Activated CD4-positive, alpha-beta T cell treated with anti-CD3 and anti-CD28 coated beads, Interleukin-2, amount 10 ng/mL, durations not matched to agents 7 days and 5 days (primary cell): ENCODE measurements at regions not wholly inside any gene's neighbourhood (a gene's known extent, or its start where the extent isn't known, plus 50 kb on each side); places are given as distances from the start of the nearest gene placed in this dataset.
"Not testable (repeated sequence)": the region's sequence is repeated elsewhere in the genome, so short reads cannot be mapped to it uniquely, and the experiment has no call there.

ENCODE experiments used
- CTCF ChIA-PET: fragments of 350-600 bp; sonication (Branson Sonifier 250); formaldehyde crosslinking; loops from one replicate; lab custom pipeline; 2021; ENCODE audit warnings: antibody characterized with exemption; lab: Charles Lee
- POLR2A ChIA-PET: fragments of 350-600 bp; sonication (Branson Sonifier 250); formaldehyde crosslinking; loops from one replicate; lab custom pipeline; 2021; ENCODE audit warnings: antibody characterized with exemption; lab: Charles Lee
- DNase-seq: peaks from one replicate; pipeline ENCODE4 v3.0.0-alpha.2; 2020
- H3K27ac Mint-ChIP-seq: one replicate; pipeline ENCODE4 v1.8.0; 2021; ENCODE audit warnings: mild to moderate bottlenecking, moderate library complexity, mixed read lengths
- H3K27me3 Mint-ChIP-seq: one replicate; pipeline ENCODE4 v1.8.0; 2021; ENCODE audit warnings: mixed read lengths
- H3K36me3 Mint-ChIP-seq: one replicate; pipeline ENCODE4 v1.8.0; 2021; ENCODE audit warnings: low read depth, mixed read lengths
- H3K4me1 Mint-ChIP-seq: one replicate; pipeline ENCODE4 v1.8.0; 2021; ENCODE audit warnings: mixed read lengths
- H3K4me3 Mint-ChIP-seq: one replicate; pipeline ENCODE4 v1.8.0; 2021; ENCODE audit warnings: mild to moderate bottlenecking, moderate library complexity, mixed read lengths
- H3K9me3 Mint-ChIP-seq: one replicate; pipeline ENCODE4 v1.8.0; 2021; ENCODE audit warnings: mixed read lengths

DNA sequence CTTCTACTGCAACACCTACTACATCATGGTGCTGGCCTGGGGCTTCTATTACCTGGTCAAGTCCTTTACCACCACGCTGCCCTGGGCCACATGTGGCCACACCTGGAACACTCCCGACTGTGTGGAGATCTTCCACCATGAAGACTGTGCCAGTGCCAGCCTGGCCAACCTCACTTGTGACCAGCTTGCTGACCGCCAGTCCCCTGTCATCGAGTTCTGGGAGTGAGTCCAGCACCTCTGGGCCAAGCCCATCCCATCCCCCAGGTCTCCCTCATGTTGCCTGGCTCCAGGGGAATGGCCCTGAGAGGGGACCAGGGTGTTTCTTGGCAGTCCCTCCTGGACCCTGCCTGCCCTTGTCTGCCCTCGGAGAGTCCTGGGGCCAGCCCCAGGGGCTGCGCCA is 519.4 kb downstream of the TP53TG3F start:
- H3K36me3 Mint-ChIP-seq, H3K27ac Mint-ChIP-seq, POLR2A ChIA-PET, H3K4me3 Mint-ChIP-seq, H3K9me3 Mint-ChIP-seq, H3K27me3 Mint-ChIP-seq, H3K4me1 Mint-ChIP-seq, DNase-seq, CTCF ChIA-PET: not testable (repeated sequence)

GRCh38 chr16:33979613-33980012 is 520.2 kb downstream of the TP53TG3F start:
- H3K4me1 Mint-ChIP-seq, CTCF ChIA-PET, H3K27me3 Mint-ChIP-seq, H3K36me3 Mint-ChIP-seq, POLR2A ChIA-PET, DNase-seq, H3K4me3 Mint-ChIP-seq, H3K9me3 Mint-ChIP-seq, H3K27ac Mint-ChIP-seq: not testable (repeated sequence)

DNA sequence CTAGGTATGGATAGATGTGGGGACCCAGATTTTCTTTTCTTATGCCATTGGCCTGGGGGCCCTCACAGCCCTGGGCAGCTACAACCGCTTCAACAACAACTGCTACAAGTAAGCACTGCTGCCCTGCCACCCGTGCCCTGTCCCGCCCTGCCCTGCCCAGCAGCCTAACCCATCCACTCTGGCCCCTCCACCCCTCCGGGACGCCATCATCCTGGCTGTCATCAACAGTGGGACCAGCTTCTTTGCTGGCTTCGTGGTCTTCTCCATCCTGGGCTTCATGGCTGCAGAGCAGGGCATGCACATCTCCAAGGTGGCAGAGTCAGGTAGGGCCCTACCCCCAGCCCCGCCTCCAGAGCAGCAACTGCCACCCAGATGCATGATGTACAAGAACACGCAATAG is 521.3 kb downstream of the TP53TG3F start:
- DNase-seq, H3K27me3 Mint-ChIP-seq, POLR2A ChIA-PET, CTCF ChIA-PET, H3K36me3 Mint-ChIP-seq, H3K4me3 Mint-ChIP-seq, H3K4me1 Mint-ChIP-seq, H3K9me3 Mint-ChIP-seq, H3K27ac Mint-ChIP-seq: not testable (repeated sequence)

GRCh38 chr16:33984428-33984827 is 525.0 kb downstream of the TP53TG3F start:
- H3K9me3 Mint-ChIP-seq, CTCF ChIA-PET: not testable (repeated sequence)

GRCh38 chr16:33986521-33986920 is 527.1 kb downstream of the TP53TG3F start:
- DNase-seq, H3K36me3 Mint-ChIP-seq, H3K4me1 Mint-ChIP-seq, H3K27ac Mint-ChIP-seq, H3K4me3 Mint-ChIP-seq, POLR2A ChIA-PET, CTCF ChIA-PET, H3K27me3 Mint-ChIP-seq, H3K9me3 Mint-ChIP-seq: not testable (repeated sequence)

More at GRCh38 chr16:33984428-33984827, 525.0 kb downstream of the TP53TG3F start:
- POLR2A ChIA-PET, DNase-seq, H3K27me3 Mint-ChIP-seq, H3K27ac Mint-ChIP-seq, H3K4me3 Mint-ChIP-seq, H3K36me3 Mint-ChIP-seq, H3K4me1 Mint-ChIP-seq: not testable (repeated sequence)

DNA sequence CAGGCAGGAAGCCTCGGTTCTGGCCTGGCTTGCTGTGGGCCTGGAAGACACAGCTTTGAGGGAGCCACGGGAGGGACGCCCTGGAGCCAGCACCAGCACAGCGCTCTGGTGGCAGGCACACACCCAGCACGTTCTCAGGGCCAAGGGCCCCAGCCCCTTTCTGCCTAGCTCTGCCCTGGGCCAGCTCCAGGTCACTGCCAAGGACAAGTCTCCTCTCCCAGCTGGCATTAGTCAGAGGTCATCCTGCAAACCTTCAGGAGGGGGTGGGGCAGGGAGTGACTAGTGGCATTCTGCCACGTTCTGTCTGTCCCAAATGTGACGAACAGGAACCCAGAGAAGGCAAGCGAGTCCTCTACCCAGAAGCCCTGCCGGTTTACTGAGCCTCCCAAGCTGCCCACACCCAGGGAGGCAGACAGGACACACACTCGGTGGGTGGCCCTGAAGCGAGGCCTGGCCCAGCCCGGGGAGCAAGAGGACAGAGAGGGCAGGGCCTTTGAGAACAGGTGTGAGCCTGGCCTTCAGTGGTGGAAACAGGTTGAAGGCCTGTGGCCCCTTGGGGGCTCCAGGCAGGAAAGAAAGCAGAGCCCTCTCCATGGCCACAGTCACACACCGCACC is 528.0 kb downstream of the TP53TG3F start:
- H3K27me3 Mint-ChIP-seq, POLR2A ChIA-PET, DNase-seq, H3K4me1 Mint-ChIP-seq, H3K9me3 Mint-ChIP-seq, CTCF ChIA-PET, H3K4me3 Mint-ChIP-seq, H3K36me3 Mint-ChIP-seq, H3K27ac Mint-ChIP-seq: not testable (repeated sequence)

GRCh38 chr16:33988012-33988411 is 528.6 kb downstream of the TP53TG3F start:
- H3K4me3 Mint-ChIP-seq, H3K27ac Mint-ChIP-seq, H3K4me1 Mint-ChIP-seq, DNase-seq, H3K9me3 Mint-ChIP-seq, H3K36me3 Mint-ChIP-seq, H3K27me3 Mint-ChIP-seq, CTCF ChIA-PET, POLR2A ChIA-PET: not testable (repeated sequence)

DNA sequence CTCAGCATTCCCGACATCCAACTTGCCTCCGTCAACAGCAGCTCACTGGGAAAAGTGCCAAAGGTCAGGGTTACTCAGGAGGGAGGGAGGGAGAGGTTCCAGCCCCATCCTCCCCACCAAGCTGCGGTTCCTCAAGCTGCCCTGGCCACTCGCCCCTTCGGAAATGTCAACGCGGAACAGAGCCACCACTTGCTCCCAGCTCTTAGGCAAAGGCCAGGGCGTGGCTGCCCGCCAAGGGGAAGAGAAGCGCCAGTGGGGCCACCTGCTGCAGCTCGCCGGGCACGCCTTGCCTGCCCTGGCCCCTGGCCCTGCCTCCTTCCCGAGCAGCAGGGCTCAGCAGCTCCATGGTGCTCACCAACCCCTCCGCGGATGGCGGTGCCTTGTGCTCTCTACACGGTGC is 531.1 kb downstream of the TP53TG3F start:
- H3K4me3 Mint-ChIP-seq, H3K27me3 Mint-ChIP-seq, H3K36me3 Mint-ChIP-seq, H3K27ac Mint-ChIP-seq, H3K4me1 Mint-ChIP-seq, DNase-seq, CTCF ChIA-PET, POLR2A ChIA-PET, H3K9me3 Mint-ChIP-seq: not testable (repeated sequence)

DNA sequence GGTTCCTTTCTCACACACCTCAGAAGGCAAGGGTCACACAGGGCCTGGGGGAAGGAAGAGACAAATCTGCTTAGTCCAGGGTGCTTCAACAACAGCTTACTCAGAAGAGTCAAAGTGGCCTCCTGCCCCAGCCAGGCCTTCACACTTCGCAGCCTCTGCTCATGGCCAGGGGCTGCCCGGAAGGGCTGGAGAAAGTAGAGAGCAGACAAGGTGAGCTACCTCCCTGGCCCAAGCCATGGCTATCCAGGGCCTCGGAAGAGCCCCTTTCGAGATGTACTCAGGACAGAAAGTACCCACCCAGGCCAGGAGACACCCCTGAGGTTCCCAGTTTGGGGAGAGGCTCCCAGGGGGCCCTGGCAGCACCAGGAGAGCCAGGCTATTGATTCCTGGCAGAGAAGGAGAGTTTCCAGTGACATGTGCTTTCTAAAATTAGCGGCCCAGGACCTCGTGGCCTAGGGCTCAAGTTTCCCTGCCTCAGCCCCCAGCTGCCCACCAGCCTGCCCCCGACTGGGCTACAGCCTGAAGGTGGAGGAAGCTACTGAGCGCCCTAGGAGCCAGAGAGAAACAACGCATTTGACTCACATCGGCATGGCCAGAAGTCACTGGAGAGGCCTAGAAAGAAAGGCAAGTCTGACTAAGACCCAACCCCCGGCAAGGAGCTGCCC is 533.2 kb downstream of the TP53TG3F start:
- H3K27ac Mint-ChIP-seq, CTCF ChIA-PET, H3K4me1 Mint-ChIP-seq, DNase-seq, H3K9me3 Mint-ChIP-seq, H3K27me3 Mint-ChIP-seq, POLR2A ChIA-PET, H3K36me3 Mint-ChIP-seq, H3K4me3 Mint-ChIP-seq: not testable (repeated sequence)

DNA sequence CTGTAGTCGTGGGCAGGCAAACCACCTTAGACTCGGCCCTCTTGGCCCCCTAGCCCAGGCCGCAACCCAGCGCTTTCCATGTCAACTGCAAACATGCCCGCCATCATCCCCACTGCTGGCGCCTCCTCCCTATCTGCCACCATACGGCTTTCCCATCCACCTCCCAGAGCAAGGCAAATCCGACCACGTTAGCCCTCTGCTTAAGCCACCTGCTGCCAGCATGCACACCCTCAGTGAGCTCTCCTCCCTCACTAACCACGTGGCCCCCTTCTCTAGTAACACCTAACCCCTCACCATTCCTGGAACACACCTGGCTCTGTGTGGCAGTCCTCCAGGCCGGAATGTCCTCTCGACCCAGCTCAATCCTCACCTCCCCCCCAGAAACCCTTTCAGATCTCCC is 534.8 kb downstream of the TP53TG3F start:
- H3K27me3 Mint-ChIP-seq, H3K4me1 Mint-ChIP-seq, POLR2A ChIA-PET, H3K27ac Mint-ChIP-seq, H3K36me3 Mint-ChIP-seq, CTCF ChIA-PET, DNase-seq, H3K4me3 Mint-ChIP-seq, H3K9me3 Mint-ChIP-seq: not testable (repeated sequence)

- POLR2A ChIA-PET, H3K4me1 Mint-ChIP-seq, H3K36me3 Mint-ChIP-seq, H3K4me3 Mint-ChIP-seq, H3K27me3 Mint-ChIP-seq, H3K9me3 Mint-ChIP-seq, DNase-seq, H3K27ac Mint-ChIP-seq, CTCF ChIA-PET: not testable (repeated sequence)
Observed at GRCh38 chr16:33995821-33996372, 536.5 kb downstream of the TP53TG3F start.

GRCh38 chr16:34001184-34001583 is 541.8 kb downstream of the TP53TG3F start:
- H3K27me3 Mint-ChIP-seq, DNase-seq, POLR2A ChIA-PET, H3K9me3 Mint-ChIP-seq, H3K36me3 Mint-ChIP-seq, H3K27ac Mint-ChIP-seq, H3K4me3 Mint-ChIP-seq, CTCF ChIA-PET, H3K4me1 Mint-ChIP-seq: not testable (repeated sequence)

DNA sequence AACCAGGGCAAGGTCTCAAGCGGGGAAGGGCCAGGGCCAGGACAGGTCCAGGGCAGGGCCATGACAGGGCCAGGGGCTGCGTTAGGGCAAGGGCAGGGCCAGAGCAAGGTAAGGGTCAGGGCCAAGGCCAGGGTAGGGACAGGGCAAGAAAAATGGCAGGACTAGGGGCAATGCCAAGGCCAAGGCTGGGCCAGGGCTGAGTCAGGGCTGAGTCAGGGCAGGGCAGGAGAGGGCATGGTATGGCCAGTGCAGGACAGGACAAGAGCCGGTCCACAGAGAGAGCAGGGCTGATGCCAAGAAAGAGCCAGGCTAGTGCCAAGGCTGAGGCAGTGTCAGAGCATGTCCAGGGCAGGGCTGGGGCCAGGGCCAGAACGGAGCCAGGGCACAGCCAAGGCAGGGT is 542.5 kb downstream of the TP53TG3F start:
- CTCF ChIA-PET, H3K9me3 Mint-ChIP-seq, H3K27me3 Mint-ChIP-seq, H3K4me3 Mint-ChIP-seq, DNase-seq, H3K36me3 Mint-ChIP-seq, POLR2A ChIA-PET, H3K4me1 Mint-ChIP-seq, H3K27ac Mint-ChIP-seq: not testable (repeated sequence)
